ENCODE measurements at regions not wholly inside any gene's neighbourhood (a gene's known extent, or its start where the extent isn't known, plus 50 kb on each side); places are given as distances from the start of the nearest gene placed in this dataset.

GRCh38 chr3:99442599-99442998 lies 195.8 kb upstream of the COL8A1 start:
- TF ChIP-seq CTCF (conservative IDR thresholded peaks at IDR 0.05; ENCODE audit: low read length) (no peak), EZH2phosphoT487 (IDR thresholded peaks at IDR 0.05; ENCODE audit: borderline replicate concordance) (no peak)
